ENCODE measurements at regions not wholly inside any gene's neighbourhood (a gene's known extent, or its start where the extent isn't known, plus 50 kb on each side); places are given as distances from the start of the nearest gene placed in this dataset.

- H3K27ac ChIP-seq = no peak overlapping the region
- TF ChIP-seq, protein P1, sequence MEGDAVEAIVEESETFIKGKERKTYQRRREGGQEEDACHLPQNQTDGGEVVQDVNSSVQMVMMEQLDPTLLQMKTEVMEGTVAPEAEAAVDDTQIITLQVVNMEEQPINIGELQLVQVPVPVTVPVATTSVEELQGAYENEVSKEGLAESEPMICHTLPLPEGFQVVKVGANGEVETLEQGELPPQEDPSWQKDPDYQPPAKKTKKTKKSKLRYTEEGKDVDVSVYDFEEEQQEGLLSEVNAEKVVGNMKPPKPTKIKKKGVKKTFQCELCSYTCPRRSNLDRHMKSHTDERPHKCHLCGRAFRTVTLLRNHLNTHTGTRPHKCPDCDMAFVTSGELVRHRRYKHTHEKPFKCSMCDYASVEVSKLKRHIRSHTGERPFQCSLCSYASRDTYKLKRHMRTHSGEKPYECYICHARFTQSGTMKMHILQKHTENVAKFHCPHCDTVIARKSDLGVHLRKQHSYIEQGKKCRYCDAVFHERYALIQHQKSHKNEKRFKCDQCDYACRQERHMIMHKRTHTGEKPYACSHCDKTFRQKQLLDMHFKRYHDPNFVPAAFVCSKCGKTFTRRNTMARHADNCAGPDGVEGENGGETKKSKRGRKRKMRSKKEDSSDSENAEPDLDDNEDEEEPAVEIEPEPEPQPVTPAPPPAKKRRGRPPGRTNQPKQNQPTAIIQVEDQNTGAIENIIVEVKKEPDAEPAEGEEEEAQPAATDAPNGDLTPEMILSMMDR (IDR thresholded peaks at IDR 0.05) = no peak
- TF ChIP-seq ZFX (IDR thresholded peaks at IDR 0.05; ENCODE audit: borderline replicate concordance) = no peak
These were observed 129.4 kb upstream of the BASP1 start for GRCh38 chr5:17088051-17088450.

GRCh38 chr5:17089001-17089400 lies 128.4 kb upstream of the BASP1 start:
- TF ChIP-seq, protein P1 (IDR thresholded peaks at IDR 0.05) = no peak
- TF ChIP-seq ZFX (IDR thresholded peaks at IDR 0.05; ENCODE audit: borderline replicate concordance) = no peak
- no peak overlapping the region for H3K27ac ChIP-seq

GRCh38 chr5:17089690-17090089 lies 127.7 kb upstream of the BASP1 start:
- H3K27ac ChIP-seq = no peak overlapping the region
- TF ChIP-seq, protein P1 (IDR thresholded peaks at IDR 0.05) = no peak
- TF ChIP-seq ZFX (IDR thresholded peaks at IDR 0.05; ENCODE audit: borderline replicate concordance) = no peak

DNA sequence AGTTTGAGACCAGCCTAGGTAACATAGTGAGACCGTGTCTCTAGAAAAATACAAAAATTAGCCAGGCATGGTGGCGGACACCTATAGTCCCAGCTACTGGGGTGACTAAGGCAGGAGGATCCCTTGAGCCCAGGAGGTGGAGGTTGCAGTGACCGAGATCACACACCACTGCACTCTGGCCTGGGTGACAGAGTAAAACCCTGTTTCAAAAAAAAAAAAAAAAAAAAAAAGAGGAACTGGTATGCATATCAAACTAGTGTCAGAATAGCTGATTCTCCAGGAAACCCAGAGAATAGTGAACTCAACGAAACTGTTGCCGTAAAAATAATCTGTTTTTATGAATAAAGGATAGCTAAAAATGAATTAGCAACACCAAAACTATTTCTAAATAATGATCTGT lies 126.6 kb upstream of the BASP1 start:
- TF ChIP-seq, protein P1 (IDR thresholded peaks at IDR 0.05) = no peak
- no peak for TF ChIP-seq ZFX (IDR thresholded peaks at IDR 0.05; ENCODE audit: borderline replicate concordance)
- H3K27ac ChIP-seq = no peak overlapping the region

- TF ChIP-seq, protein P1 (IDR thresholded peaks at IDR 0.05) = no peak
- no peak for TF ChIP-seq ZFX (IDR thresholded peaks at IDR 0.05; ENCODE audit: borderline replicate concordance)
- no peak overlapping the region for H3K27ac ChIP-seq
These were observed 122.6 kb upstream of the BASP1 start for GRCh38 chr5:17094830-17095229.

DNA sequence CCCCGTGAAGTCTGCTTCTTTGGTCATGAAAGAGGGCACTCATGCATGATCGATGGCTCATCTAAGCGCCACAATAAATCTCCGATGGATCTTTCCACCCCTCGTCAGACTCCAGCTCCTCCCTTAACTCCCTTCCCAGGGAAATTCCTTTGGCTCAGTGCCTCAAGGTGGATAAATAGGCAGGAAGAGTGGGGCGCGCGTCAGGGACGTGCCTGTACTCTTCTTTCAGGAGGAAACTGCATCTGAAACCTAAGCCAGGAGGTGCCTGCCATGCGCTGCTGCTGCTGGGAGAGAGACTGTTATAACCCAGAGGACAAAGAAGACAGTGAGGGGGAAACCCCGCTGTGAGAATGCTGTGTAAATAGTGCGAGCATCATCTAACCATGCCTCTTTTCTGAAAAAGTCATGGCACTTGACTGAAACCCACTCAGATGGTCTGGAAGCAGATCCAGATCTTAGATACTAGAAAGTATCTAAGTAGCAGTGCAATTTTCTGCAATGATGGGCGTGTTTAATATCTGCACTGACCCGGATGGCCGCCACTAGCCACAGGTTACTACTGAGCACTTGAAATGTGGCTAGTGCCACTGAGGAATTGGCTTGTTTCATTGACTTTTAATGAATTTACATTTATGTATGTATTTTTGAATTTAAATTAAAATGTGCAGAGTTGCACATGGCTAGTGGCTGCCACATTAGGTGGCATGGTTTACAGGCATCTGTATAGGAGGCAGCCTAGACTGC lies 120.3 kb upstream of the BASP1 start:
- no peak overlapping the region for H3K27ac ChIP-seq
- TF ChIP-seq, protein P1 (IDR thresholded peaks at IDR 0.05) = no peak
- TF ChIP-seq ZFX (IDR thresholded peaks at IDR 0.05; ENCODE audit: borderline replicate concordance) = no peak

DNA sequence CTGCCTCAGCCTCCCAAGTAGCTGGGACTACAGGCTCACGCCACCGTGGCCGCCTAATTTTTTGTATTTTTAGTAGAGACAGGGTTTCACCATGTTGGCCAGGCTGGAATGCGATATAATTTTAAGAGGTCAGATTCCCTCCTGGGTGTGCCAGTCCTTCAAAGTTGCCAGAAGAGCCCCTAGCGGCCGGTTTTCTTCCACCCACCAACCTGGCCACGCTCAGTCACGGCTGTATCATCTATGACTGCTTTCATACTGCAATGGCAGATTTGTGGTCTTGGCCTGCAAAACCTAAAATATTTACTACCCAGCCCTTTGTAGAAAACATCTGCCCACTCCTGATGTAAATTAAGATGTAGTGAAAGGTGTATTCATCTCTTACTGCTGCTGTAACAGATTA lies 117.5 kb upstream of the BASP1 start:
- no peak overlapping the region for H3K27ac ChIP-seq
- TF ChIP-seq, protein P1 (IDR thresholded peaks at IDR 0.05) = no peak
- TF ChIP-seq ZFX (IDR thresholded peaks at IDR 0.05; ENCODE audit: borderline replicate concordance) = no peak

Measured in 22Rv1 (cell line).